Activated CD4-positive, alpha-beta T cell treated with anti-CD3 and anti-CD28 coated beads for 36 hours (primary cell): ENCODE measurements at regions not wholly inside any gene's neighbourhood (a gene's known extent, or its start where the extent isn't known, plus 50 kb on each side); places are given as distances from the start of the nearest gene placed in this dataset.
"Not testable (repeated sequence)": the region's sequence is repeated elsewhere in the genome, so short reads cannot be mapped to it uniquely, and the experiment has no call there.

Experiments used
- ATAC-seq: fragments of 200-7000 bp; cut with Tn5 transposase; one replicate; pipeline ENCODE4 v1.10.0; 2021; ENCODE audit warnings: mild to moderate bottlenecking, moderate library complexity
- CTCF ChIA-PET: fragments of 350-600 bp; sonication (Branson Sonifier 250); formaldehyde crosslinking; loops from one replicate; lab custom pipeline; 2021; ENCODE audit warnings: antibody characterized with exemption; lab: Charles Lee
- POLR2A ChIA-PET: fragments of 350-600 bp; sonication (Branson Sonifier 250); formaldehyde crosslinking; loops from one replicate; lab custom pipeline; 2021; ENCODE audit warnings: antibody characterized with exemption, inconsistent platforms; lab: Charles Lee
- DNase-seq: peaks from one replicate; pipeline ENCODE4 v3.0.0-alpha.2; 2020
- H3K27ac Mint-ChIP-seq: one replicate; pipeline ENCODE4 v1.8.0; 2021; ENCODE audit warnings: mixed read lengths
- H3K27me3 Mint-ChIP-seq: one replicate; pipeline ENCODE4 v1.8.0; 2021; ENCODE audit warnings: mixed read lengths
- H3K36me3 Mint-ChIP-seq: one replicate; pipeline ENCODE4 v1.8.0; 2021; ENCODE audit warnings: low read depth, mixed read lengths
- H3K4me1 Mint-ChIP-seq: one replicate; pipeline ENCODE4 v1.8.0; 2021; ENCODE audit warnings: mixed read lengths
- H3K4me3 Mint-ChIP-seq: one replicate; pipeline ENCODE4 v1.8.0; 2021; ENCODE audit warnings: mild to moderate bottlenecking, moderate library complexity, mixed read lengths
- H3K9me3 Mint-ChIP-seq: one replicate; pipeline ENCODE4 v1.8.0; 2021; ENCODE audit warnings: low read depth, mixed read lengths
- intact Hi-C, 2 experiments: fragments of 100-400 bp; cut with DNase I in 1 of 2; cut with micrococcal nuclease in 1 of 2; formaldehyde crosslinking; loops; one replicate each; pipeline versions ENCODE4 v1.14.2 to v1.15.1; 2022 to 2024; cut with DNase I, micrococcal nuclease

DNA sequence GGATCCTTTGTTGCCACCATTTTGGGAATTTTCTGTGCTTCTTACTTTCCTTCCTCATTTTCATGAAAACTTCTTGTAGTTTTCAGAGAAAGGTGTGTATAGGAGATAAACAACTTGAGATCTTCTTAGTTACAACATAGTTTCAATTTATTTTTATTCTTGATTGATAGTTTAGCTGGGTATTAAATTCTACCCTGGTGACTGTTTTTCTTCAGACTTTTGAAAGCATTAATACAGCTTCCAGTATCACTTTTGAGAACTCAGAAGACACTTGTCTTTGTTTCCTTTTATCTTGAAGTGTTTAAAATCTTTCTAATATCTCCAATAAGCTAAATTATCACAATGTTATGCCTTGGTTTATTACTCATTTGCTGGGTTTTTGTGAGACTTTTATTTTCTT, 167.5 kb upstream of the DPP10 start:
- H3K27me3 Mint-ChIP-seq: peaks cover 3% of the 10 kb centered on the region
- ChIA-PET POLR2A (no interaction called here), CTCF (no interaction called here)
- no peak overlapping the region for H3K4me3 Mint-ChIP-seq
- ATAC-seq (no peak), DNase-seq (no peak)
- intact Hi-C loops: no loop called here
- no peaks in the 10 kb centered on the region for H3K4me1 Mint-ChIP-seq
- peaks cover 8% of the 10 kb centered on the region for H3K9me3 Mint-ChIP-seq
- no peaks in the 10 kb centered on the region for H3K36me3 Mint-ChIP-seq
- H3K27ac Mint-ChIP-seq: no peak overlapping the region

DNA sequence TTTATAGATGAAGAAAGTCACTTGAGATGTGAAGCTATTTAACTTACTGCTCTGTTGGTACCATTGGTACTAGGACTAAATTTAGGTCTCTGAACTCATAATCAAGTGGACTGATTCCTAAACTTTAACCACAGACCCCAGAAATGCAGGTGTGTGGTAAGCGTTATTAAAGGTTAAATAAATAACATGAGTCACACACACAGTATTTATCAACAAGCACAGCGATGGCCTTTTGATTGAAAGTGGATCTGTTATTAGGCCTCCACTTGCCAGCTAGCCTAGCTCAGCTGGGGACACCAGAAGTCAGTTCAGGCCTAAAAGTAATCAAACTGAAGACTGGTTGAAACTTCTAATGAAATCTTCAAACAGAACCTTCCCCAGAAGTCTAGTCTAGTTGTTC, 161.3 kb upstream of the DPP10 start:
- Mint-ChIP-seq H3K4me3 (no peak overlapping the region), H3K36me3 (no peaks in the 10 kb centered on the region), H3K9me3 (peaks cover under 1% of the 10 kb centered on the region), H3K4me1 (no peaks in the 10 kb centered on the region), H3K27ac (no peak overlapping the region), H3K27me3 (peaks cover 11% of the 10 kb centered on the region)
- ChIA-PET CTCF (no interaction called here), POLR2A (no interaction called here)
- DNase-seq (no peak), ATAC-seq (no peak)
- intact Hi-C loops: no loop called here

GRCh38 chr2:114283774-114284173, 158.7 kb upstream of the DPP10 start:
- peaks cover 3% of the 10 kb centered on the region for H3K9me3 Mint-ChIP-seq

GRCh38 chr2:114286438-114286837, 156.0 kb upstream of the DPP10 start:
- Mint-ChIP-seq H3K4me1 (no peaks in the 10 kb centered on the region), H3K9me3 (peaks cover 3% of the 10 kb centered on the region), H3K27me3 (peaks cover 6% of the 10 kb centered on the region), H3K27ac (no peak overlapping the region), H3K4me3 (no peak overlapping the region), H3K36me3 (no peaks in the 10 kb centered on the region)
- intact Hi-C loops: no loop called here
- DNase-seq: no peak
- no peak for ATAC-seq
- ChIA-PET CTCF (no interaction called here), POLR2A (no interaction called here)

More at GRCh38 chr2:114283774-114284173, 158.7 kb upstream of the DPP10 start:
- CTCF ChIA-PET: no interaction called here
- no peak overlapping the region for H3K4me3 Mint-ChIP-seq
- intact Hi-C loops: no loop called here
- H3K36me3 Mint-ChIP-seq: no peaks in the 10 kb centered on the region
- H3K27ac Mint-ChIP-seq: no peak overlapping the region
- no peak for ATAC-seq
- H3K27me3 Mint-ChIP-seq: peaks cover 8% of the 10 kb centered on the region
- DNase-seq: no peak
- H3K4me1 Mint-ChIP-seq: no peaks in the 10 kb centered on the region
- POLR2A ChIA-PET: no interaction called here

DNA sequence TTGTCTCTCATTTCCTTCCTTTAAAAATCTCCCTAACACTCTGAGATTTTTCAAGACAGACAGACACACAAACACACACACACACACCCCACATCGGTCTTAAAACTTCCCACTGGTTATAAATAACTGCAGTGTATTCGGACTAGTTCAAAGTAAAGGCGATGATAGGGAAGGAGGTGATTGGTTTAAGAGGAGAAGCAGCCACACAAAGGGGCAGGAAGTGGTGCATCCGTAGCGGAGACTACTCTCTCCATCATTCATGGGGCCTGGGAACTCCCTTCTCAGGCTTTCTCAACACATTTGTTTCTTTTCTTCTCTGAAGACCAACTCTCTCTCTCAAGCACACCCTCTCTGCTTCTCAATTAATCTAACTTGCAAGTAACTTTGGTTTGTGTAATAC, 149.1 kb upstream of the DPP10 start:
- no peak for ATAC-seq
- H3K4me3 Mint-ChIP-seq: no peak overlapping the region
- no peak overlapping the region for H3K27ac Mint-ChIP-seq
- no peaks in the 10 kb centered on the region for H3K9me3 Mint-ChIP-seq
- H3K36me3 Mint-ChIP-seq: no peaks in the 10 kb centered on the region
- intact Hi-C loops: no loop called here
- no peaks in the 10 kb centered on the region for H3K4me1 Mint-ChIP-seq
- DNase-seq: no peak
- H3K27me3 Mint-ChIP-seq: peaks cover 15% of the 10 kb centered on the region
- CTCF ChIA-PET: no interaction called here
- POLR2A ChIA-PET: no interaction called here

DNA sequence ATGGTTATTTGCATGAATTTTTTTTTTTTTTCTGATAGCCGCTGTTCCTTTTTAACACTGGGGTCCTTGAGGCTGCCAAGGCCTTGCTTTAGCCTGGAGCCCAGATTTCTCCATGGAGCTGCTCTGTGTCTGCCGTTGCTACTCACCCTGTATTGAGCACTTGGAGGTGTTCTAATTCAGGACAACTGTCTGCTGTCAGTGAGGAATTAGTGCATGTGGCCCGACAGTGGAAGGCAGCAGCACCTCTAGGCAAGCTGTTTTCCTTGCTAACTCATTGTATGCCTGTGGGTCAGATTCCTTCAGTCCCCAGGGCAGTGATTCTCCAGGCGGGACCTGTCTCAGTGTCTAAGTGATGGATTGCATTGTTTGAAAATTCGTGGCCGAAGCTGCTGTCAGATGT, 147.7 kb upstream of the DPP10 start:
- Mint-ChIP-seq H3K27ac (no peak overlapping the region), H3K36me3 (no peaks in the 10 kb centered on the region), H3K4me1 (no peaks in the 10 kb centered on the region), H3K4me3 (no peak overlapping the region), H3K27me3 (peaks cover 15% of the 10 kb centered on the region), H3K9me3 (no peaks in the 10 kb centered on the region)
- ChIA-PET CTCF (no interaction called here), POLR2A (no interaction called here)
- intact Hi-C loops: no loop called here
- DNase-seq: no peak
- no peak for ATAC-seq

DNA sequence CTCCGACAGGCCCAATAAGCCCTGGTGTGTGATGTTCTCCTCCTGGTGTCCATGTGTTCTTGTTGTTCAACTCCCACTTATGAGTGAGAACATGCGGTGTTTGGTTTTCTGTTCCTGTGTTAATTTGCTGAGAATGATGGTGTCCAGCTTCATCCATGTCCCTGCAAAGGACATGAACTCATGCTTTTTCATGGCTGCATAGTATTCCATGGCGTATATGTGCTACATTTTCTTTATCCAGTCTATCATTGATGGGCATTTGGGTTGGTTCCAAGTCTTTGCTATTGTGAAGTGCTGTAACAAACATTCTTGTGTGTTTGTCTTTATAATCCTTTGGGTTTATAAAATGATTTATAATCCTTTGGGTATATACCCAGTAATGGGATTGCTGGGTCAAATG, 142.1 kb upstream of the DPP10 start:
- CTCF ChIA-PET, DNase-seq, H3K9me3 Mint-ChIP-seq, intact Hi-C loops, H3K27ac Mint-ChIP-seq, H3K36me3 Mint-ChIP-seq, POLR2A ChIA-PET, H3K4me1 Mint-ChIP-seq, H3K4me3 Mint-ChIP-seq, ATAC-seq: not testable (repeated sequence)
- peaks cover 10% of the 10 kb centered on the region for H3K27me3 Mint-ChIP-seq

DNA sequence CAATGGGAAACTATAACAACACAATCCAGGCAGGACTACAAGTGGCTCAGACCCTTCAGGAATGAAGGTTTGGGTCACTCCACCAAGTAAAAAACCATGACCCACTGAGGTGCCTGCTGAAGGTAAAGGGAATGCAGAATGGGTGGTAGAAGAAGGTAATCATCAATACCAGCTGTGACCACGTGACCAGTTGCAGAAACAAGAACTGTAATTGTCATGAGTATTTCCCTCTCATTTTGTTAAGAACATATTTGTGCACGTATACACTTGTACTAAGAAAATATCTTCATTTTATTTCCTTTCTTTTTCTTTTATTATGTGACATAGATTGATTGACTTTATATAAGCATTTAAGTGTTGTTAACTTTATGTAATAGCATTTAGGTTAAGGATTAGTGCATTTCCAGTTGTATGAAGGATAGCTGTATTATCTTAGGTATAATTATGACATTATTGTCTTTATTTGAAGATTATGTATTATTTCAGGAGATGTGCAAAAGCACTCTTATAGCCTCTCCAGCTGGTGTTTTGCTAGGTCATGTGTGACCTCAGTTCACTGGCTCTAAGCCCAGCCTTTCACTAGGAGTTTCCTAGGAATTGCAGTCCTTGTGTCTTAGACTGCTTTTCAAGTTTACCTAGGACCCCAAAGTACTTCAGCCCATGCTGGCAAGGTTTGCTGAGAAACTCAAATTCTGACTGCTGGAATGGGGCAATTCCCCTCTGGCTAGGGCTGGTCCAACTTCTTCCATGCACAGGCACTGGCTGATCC, 125.7 kb upstream of the DPP10 start:
- no peak overlapping the region for H3K27ac Mint-ChIP-seq
- intact Hi-C loops: no loop called here
- POLR2A ChIA-PET: no interaction called here
- no peak for ATAC-seq
- H3K4me3 Mint-ChIP-seq: no peak overlapping the region
- CTCF ChIA-PET: no interaction called here
- H3K9me3 Mint-ChIP-seq: no peaks in the 10 kb centered on the region
- no peak for DNase-seq
- H3K36me3 Mint-ChIP-seq: no peaks in the 10 kb centered on the region
- H3K27me3 Mint-ChIP-seq: no peaks in the 10 kb centered on the region
- H3K4me1 Mint-ChIP-seq: no peaks in the 10 kb centered on the region

DNA sequence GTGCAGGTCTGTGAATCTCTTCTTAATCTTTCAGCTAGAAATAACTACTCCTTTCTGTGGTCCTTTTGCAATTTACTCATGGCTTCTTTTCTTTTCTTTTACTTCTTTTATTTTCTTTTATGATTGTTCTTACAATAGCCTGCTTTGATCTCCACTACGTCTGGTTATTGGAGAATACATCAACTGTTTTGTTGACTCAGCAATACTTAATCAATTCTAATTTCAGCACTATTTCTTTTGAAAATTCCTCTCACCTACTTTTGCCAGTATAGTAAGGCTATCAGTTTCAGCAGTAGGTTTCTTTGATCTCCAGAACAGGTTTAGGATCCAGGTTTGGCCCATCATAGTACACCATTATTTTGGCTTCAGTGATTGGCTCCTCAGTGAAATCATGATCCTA, 111.8 kb upstream of the DPP10 start:
- Mint-ChIP-seq H3K4me1 (no peaks in the 10 kb centered on the region), H3K27me3 (peaks cover 9% of the 10 kb centered on the region), H3K9me3 (no peaks in the 10 kb centered on the region), H3K4me3 (no peak overlapping the region), H3K36me3 (no peaks in the 10 kb centered on the region), H3K27ac (no peak overlapping the region)
- POLR2A ChIA-PET: no interaction called here
- DNase-seq (no peak), ATAC-seq (no peak)
- intact Hi-C loops: no loop called here
- CTCF ChIA-PET: no interaction called here

DNA sequence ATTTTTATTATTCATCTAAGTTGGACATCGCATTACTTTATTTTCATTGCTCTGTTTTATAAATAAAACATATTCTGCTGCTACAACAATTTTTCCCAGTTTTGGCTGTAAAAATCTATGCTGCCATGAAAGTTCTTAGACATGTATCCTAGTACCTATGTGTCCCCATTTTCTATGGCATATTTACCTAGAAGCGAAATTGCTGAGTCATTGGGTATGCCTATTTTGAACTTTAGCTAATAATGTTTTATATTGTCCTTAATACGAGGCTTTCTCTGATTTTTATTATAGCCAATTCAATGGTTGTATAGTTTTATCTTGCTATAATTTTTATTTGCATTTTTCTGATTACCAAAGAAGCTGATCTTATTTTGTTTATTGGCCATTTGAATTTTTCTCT, 110.5 kb upstream of the DPP10 start:
- no peak overlapping the region for H3K27ac Mint-ChIP-seq
- peaks cover 10% of the 10 kb centered on the region for H3K27me3 Mint-ChIP-seq
- ChIA-PET POLR2A (no interaction called here), CTCF (interaction anchor here (0.6 kb wide), 1 partner anchor 354 kb away, joined by 3 read pairs; no protein-coding TSS in a partner anchor)
- H3K4me1 Mint-ChIP-seq: no peaks in the 10 kb centered on the region
- H3K36me3 Mint-ChIP-seq: no peaks in the 10 kb centered on the region
- no peaks in the 10 kb centered on the region for H3K9me3 Mint-ChIP-seq
- no peak for ATAC-seq
- no peak for DNase-seq
- no peak overlapping the region for H3K4me3 Mint-ChIP-seq
- intact Hi-C loops: no loop called here

DNA sequence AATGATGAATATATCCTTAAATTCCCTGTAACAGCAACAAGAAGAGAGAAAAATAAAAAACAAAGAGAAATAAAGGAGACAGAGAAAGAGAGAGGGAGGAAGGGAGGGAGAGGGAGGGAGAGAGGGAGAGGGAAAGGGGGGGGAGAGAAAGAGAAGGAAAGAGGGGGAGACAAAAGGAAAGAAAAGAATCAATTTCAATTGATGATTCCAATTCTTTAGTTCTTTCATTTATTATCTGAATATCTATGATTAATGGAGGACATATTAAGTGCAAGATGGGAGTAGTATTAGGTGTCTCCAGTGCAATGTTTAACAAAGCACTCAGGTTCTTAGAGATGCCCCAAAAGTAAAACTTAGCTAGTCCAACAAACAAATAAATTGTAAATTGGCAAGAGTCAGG, 97.2 kb upstream of the DPP10 start:
- Mint-ChIP-seq H3K4me3 (no peak overlapping the region), H3K27ac (no peak overlapping the region)

DNA sequence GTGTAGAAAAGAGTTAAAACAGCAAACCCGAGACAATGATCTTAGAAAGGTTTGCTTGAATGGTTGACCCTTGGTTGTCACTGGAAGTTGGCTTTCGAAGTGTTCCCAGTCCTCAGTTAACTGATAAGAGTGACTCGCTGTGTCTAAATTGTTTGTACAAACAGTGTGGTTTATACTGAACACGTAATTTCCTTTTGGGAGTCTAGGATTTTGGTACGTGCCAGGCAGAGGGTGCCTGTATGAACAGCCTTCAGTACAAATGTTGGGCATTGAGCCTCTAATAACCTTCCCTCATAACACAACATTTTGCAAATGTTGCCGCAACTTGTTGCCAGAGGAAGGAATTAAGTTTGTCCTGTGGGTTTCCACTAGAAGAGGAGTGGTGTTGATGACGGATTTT, 95.8 kb upstream of the DPP10 start:
- intact Hi-C loops: no loop called here
- no peaks in the 10 kb centered on the region for H3K9me3 Mint-ChIP-seq
- no peak overlapping the region for H3K4me3 Mint-ChIP-seq
- no peak for DNase-seq
- ATAC-seq: no peak
- H3K36me3 Mint-ChIP-seq: no peaks in the 10 kb centered on the region
- no peaks in the 10 kb centered on the region for H3K4me1 Mint-ChIP-seq
- CTCF ChIA-PET: no interaction called here
- H3K27ac Mint-ChIP-seq: no peak overlapping the region
- POLR2A ChIA-PET: no interaction called here
- H3K27me3 Mint-ChIP-seq: no peaks in the 10 kb centered on the region

More for the DNA sequence above, 97.2 kb upstream of the DPP10 start:
- POLR2A ChIA-PET: no interaction called here
- H3K9me3 Mint-ChIP-seq: no peaks in the 10 kb centered on the region
- no peaks in the 10 kb centered on the region for H3K27me3 Mint-ChIP-seq
- no peaks in the 10 kb centered on the region for H3K4me1 Mint-ChIP-seq
- ATAC-seq: no peak
- DNase-seq: no peak
- CTCF ChIA-PET: no interaction called here
- H3K36me3 Mint-ChIP-seq: no peaks in the 10 kb centered on the region
- intact Hi-C loops: no loop called here
